Stimulated activated effector memory CD8-positive, alpha-beta T cell treated with anti-CD3 and anti-CD28 coated beads, Interleukin-12 subunit alpha, Interleukin-12 subunit beta, amount 100 ng/mL, for 72 hours (primary cell): ENCODE measurements at regions not wholly inside any gene's neighbourhood (a gene's known extent, or its start where the extent isn't known, plus 50 kb on each side); places are given as distances from the start of the nearest gene placed in this dataset.

Experiments
- ATAC-seq: fragments of 150-1000 bp; cut with Tn5 transposase; 2 replicates; pipeline ENCODE4 v1.10.0; 2021
- DNase-seq, 2 donors: peaks; one replicate each; pipeline ENCODE4 v3.0.0; 2021 to 2022; ENCODE audit warnings: low spot score in 2 of 2
- H3K27ac Mint-ChIP-seq: one replicate; pipeline ENCODE4 v1.8.0; 2022; ENCODE audit warnings: mild to moderate bottlenecking, mixed read lengths
- H3K36me3 Mint-ChIP-seq: one replicate; pipeline ENCODE4 v1.8.0; 2022; ENCODE audit warnings: mild to moderate bottlenecking, mixed read lengths
- H3K4me1 Mint-ChIP-seq: one replicate; pipeline ENCODE4 v1.8.0; 2022; ENCODE audit warnings: mixed read lengths
- H3K4me3 Mint-ChIP-seq: one replicate; pipeline ENCODE4 v1.8.0; 2022; ENCODE audit warnings: mild to moderate bottlenecking, mixed read lengths
- H3K9me3 Mint-ChIP-seq: one replicate; pipeline ENCODE4 v1.8.0; 2022; ENCODE audit warnings: mixed read lengths

DNA sequence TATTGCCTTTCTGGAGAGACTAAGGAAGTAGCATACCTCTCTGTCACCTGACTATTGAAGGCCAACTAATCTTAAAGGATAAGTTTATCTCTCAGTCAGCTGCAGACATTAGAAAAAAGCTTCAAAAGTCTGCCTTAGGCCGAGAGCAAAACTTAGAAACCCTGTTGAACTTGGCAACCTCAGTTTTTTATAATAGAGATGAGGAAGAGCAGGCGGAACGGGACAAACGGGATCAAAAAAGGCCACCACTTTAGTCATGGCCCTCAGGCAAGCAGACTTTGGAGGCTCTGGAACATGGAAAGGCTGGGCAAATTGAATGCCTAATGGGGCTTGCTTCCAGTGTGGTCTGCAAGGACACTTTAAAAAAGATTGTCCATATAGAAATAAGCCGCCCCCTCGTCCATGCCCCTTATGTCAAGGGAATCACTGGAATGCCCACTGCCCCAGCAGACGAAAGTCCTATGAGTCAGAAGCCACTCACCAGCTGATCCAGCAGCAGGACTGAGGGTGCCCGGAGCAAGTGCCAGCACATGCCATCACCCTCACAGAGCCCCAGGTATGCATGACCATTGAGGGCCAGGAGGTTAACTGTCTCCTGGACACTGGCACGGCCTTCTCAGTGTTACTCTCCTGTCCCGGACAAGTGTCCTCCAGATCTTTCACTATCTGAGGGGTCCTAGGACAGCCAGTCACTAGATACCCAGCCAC is 61.5 kb upstream of the FAM98A start:
- Mint-ChIP-seq H3K36me3 (no peaks in the 10 kb centered on the region), H3K4me3 (no peak overlapping the region), H3K4me1 (no peaks in the 10 kb centered on the region), H3K9me3 (no peaks in the 10 kb centered on the region), H3K27ac (no peak overlapping the region)
- DNase-seq (no peak), ATAC-seq (no peak)

DNA sequence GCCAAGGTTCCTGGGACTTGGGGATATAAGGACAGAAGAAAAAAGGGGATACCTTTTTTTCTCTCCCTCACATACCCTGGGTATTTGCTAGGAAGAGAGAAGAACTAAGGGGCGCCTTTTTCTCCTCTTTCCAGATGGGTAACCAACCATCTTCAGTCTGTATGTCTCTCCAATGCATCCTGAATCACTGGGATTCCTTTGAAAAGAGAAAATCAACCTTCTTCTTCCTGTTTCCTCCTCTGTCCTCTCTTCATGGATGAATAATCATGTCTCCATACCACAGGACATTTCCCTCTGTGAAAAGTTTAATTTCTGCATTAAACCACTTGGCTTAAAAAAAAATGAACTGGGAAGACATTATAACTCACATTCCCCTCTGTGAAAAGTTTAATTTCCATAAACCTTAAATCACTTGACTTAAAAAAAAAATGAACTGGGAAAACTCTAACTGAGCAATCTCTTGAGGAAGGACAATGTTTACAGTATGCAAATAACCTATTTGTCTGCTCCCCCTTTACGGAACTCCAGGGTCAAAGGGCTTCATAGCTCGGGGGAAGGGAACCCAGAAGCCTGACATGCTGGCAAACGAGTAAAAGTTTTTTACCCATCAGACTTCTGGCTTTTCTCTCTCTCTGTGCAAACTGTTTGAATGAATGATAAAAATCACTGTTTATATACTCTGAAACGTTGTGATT is 56.7 kb upstream of the FAM98A start:
- ATAC-seq (no peak), DNase-seq (no peak)
- Mint-ChIP-seq H3K4me3 (no peak overlapping the region), H3K36me3 (no peaks in the 10 kb centered on the region), H3K27ac (no peak overlapping the region), H3K9me3 (no peaks in the 10 kb centered on the region), H3K4me1 (no peaks in the 10 kb centered on the region)

DNA sequence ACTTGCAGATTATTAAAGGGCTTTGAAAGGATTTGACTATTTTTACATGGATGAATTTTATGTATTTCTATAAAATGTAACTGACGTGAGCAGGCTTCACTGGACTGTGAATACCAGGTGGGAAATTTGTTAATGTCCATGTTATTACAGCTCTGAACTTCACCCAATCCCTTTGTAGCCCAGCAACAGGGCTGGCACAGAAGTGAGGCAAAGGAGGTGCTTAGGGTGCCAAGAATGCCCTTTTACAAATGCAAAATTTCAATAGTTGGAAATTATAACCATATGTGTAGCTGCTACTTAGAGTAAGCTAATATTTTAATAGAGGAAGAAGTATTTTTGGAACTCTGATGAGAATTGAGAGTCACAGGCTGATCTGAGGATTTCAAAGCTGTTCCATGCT is 53.7 kb upstream of the FAM98A start:
- DNase-seq (no peak), ATAC-seq (no peak)

DNA sequence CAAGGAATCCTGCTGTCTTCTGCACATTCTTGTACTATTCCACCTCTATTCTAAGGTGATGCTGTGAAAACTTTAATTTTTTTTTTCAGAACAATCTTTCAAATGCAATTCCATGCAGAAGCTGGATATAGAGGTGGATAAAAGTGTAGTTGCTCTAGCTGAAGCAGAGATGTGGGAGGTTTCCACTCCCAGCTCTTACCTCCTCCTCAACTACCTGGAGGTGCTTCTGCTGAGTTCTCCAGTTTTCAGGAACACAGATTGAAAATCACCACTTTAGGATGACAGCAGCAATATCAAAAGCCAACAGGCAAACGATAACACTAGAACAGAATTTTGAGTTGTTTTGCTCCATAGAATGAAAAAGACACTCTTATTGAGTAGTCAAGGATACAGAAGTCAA is 51.1 kb upstream of the FAM98A start:
- H3K9me3 Mint-ChIP-seq, result no peaks in the 10 kb centered on the region
- no peak overlapping the region for H3K4me3 Mint-ChIP-seq
- no peak overlapping the region for H3K27ac Mint-ChIP-seq
- DNase-seq (no peak), ATAC-seq (no peak)
- H3K4me1 Mint-ChIP-seq, result no peaks in the 10 kb centered on the region
- H3K36me3 Mint-ChIP-seq, result no peaks in the 10 kb centered on the region

More for the DNA sequence above, 53.7 kb upstream of the FAM98A start:
- Mint-ChIP-seq H3K4me3 (no peak overlapping the region), H3K27ac (no peak overlapping the region), H3K9me3 (no peaks in the 10 kb centered on the region), H3K36me3 (no peaks in the 10 kb centered on the region), H3K4me1 (no peaks in the 10 kb centered on the region)
